ENCODE measurements at regions not wholly inside any gene's neighbourhood (a gene's known extent, or its start where the extent isn't known, plus 50 kb on each side); places are given as distances from the start of the nearest gene placed in this dataset.
A peak's percentile ranks its signal among the peaks of the same experiment; 100 is the strongest.

GRCh38 chr5:116806836-116807235 lies 232.2 kb upstream of the SEMA6A start:
- Histone ChIP-seq H3K27me3 (replicated peaks in 1 of 7) (no peaks in the 10 kb centered on the region), H3K4me1 (no peaks in the 10 kb centered on the region), H3K36me3 (no peaks in the 10 kb centered on the region), H3K4me3 (no peak overlapping the region), H3K9me3 (no peaks in the 10 kb centered on the region), H3K27ac (no peak overlapping the region)
- no peak for DNase-seq
- WGBS, 5 donors, result 65 to 86% (median 72%) methylated on average over 3 of the region's 3 CpGs
- intact Hi-C loops (cut with DNase I; ENCODE audit: low total_unique reads), result no loop called here
- TF ChIP-seq, protein P1, sequence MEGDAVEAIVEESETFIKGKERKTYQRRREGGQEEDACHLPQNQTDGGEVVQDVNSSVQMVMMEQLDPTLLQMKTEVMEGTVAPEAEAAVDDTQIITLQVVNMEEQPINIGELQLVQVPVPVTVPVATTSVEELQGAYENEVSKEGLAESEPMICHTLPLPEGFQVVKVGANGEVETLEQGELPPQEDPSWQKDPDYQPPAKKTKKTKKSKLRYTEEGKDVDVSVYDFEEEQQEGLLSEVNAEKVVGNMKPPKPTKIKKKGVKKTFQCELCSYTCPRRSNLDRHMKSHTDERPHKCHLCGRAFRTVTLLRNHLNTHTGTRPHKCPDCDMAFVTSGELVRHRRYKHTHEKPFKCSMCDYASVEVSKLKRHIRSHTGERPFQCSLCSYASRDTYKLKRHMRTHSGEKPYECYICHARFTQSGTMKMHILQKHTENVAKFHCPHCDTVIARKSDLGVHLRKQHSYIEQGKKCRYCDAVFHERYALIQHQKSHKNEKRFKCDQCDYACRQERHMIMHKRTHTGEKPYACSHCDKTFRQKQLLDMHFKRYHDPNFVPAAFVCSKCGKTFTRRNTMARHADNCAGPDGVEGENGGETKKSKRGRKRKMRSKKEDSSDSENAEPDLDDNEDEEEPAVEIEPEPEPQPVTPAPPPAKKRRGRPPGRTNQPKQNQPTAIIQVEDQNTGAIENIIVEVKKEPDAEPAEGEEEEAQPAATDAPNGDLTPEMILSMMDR (IDR thresholded peaks at IDR 0.05 in 8 of 11, conservative IDR thresholded peaks at IDR 0.05 in 3 of 11), result no peak
- no peak for TF ChIP-seq POLR2AphosphoS5 (IDR thresholded peaks at IDR 0.05)
- no peak for TF ChIP-seq POLR2A (IDR thresholded peaks at IDR 0.05)

DNA sequence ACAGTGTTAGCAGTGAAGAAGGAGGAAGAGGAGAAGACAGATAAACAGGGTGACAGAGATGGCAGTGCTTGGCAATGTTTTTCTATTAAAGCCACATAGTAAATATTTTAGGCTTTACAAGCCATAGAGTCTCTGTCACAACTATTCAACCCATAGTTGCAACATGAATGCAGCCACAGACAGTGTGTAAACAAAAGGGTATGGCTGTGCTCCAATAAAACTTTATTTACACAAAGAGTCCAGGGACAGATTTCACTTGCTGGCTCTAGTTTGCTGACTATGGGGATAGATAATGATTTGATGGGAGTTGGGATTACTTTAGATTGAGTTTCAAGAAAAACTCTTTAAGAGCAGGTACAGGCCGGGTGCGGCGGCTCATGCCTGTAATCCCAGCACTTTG lies 224.8 kb upstream of the SEMA6A start:
- intact Hi-C loops (cut with DNase I; ENCODE audit: low total_unique reads), result no loop called here
- TF ChIP-seq POLR2A (IDR thresholded peaks at IDR 0.05) (no peak), POLR2AphosphoS5 (IDR thresholded peaks at IDR 0.05) (no peak)
- TF ChIP-seq, protein P1 (IDR thresholded peaks at IDR 0.05 in 8 of 11, conservative IDR thresholded peaks at IDR 0.05 in 3 of 11), result no peak
- DNase-seq, result no peak
- WGBS, 5 donors, result 92 to 98% (median 96%) methylated on average over 3 of the region's 3 CpGs
- Histone ChIP-seq H3K36me3 (no peaks in the 10 kb centered on the region), H3K27ac (no peak overlapping the region), H3K4me1 (no peaks in the 10 kb centered on the region), H3K9me3 (no peaks in the 10 kb centered on the region), H3K27me3 (replicated peaks in 1 of 7) (no peaks in the 10 kb centered on the region), H3K4me3 (no peak overlapping the region)

- 70 to 80% (median 77%) methylated on average over 2 of the region's 2 CpGs for whole genome bisulfite sequencing, 5 donors
- no peak overlapping the region for H3K27ac ChIP-seq
- TF ChIP-seq POLR2AphosphoS5 (IDR thresholded peaks at IDR 0.05) (no peak), POLR2A (IDR thresholded peaks at IDR 0.05) (no peak)
- no peaks in the 10 kb centered on the region for H3K4me1 ChIP-seq
- intact Hi-C loops (cut with DNase I; ENCODE audit: low total_unique reads), result no loop called here
- no peaks in the 10 kb centered on the region for H3K36me3 ChIP-seq
- no peak overlapping the region for H3K4me3 ChIP-seq
- no peak for DNase-seq
- H3K9me3 ChIP-seq, result peaks cover 0 to 4% (median 2%) of the 10 kb centered on the region in 8 donors
- no peaks in the 10 kb centered on the region for H3K27me3 ChIP-seq (replicated peaks in 1 of 7)
Observed at GRCh38 chr5:116795189-116795588, 220.6 kb upstream of the SEMA6A start.

DNA sequence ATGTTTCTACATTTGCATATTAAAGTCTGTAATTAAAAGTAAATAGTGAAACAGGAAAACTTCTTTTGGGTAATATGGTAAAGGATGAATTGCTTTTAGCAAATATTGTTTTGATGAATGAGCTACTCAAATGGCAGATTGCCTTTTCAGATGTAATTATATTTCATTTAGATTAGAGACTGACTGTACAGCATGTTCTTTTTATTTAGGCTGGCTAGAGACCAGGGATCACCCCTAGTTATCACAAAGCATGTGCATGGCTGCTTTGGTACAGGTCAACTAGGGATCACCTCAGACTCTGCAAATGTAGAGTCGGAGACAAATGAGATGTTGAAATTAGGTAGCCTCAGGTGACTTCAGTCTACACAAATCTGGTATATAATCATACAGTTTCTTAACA lies 214.9 kb upstream of the SEMA6A start:
- 82 to 87% (median 85%) methylated on average over 1 of the region's 1 CpG for WGBS, 5 donors
- Histone ChIP-seq H3K27me3 (replicated peaks in 1 of 7) (no peaks in the 10 kb centered on the region), H3K9me3 (peaks cover 0 to 12% (median 6%) of the 10 kb centered on the region in 8 donors), H3K27ac (peak overlapping the region in 7 of 8 donors; percentile 3 to 69 (median 53)), H3K36me3 (no peaks in the 10 kb centered on the region), H3K4me1 (no peaks in the 10 kb centered on the region), H3K4me3 (no peak overlapping the region)
- TF ChIP-seq, protein P1 (IDR thresholded peaks at IDR 0.05 in 8 of 11, conservative IDR thresholded peaks at IDR 0.05 in 3 of 11), result no peak
- intact Hi-C loops (cut with DNase I; ENCODE audit: low total_unique reads), result no loop called here
- no peak for DNase-seq

DNA sequence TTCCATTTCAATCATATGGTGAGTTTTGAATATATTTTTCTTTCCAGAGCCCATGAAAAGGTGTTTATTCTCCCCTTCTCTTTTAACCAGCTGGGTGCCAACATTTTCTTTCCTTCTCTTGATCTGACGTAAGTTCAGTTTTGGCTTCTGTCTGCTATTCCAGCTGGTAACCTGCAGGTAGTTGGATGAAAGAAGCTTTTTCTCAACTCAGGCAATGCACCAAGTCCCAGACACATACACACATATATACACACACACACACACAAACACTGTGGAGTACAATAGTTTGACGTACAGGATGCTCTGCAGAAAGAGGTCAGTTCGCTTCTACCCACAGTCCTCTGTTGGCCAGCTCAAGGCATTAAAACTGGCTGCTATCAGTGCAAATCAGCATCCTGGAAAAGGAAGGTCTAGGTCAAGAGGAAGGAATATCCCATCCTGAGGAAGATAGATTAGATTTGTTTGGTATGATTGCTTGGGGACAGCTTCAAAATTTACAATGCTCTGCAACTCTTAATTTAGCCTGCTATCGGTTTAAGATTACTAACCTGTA lies 214.3 kb upstream of the SEMA6A start:
- H3K27ac ChIP-seq, result peak overlapping the region in 7 of 8 donors; percentile 3 to 78 (median 55)
- intact Hi-C loops (cut with DNase I; ENCODE audit: low total_unique reads), result no loop called here
- DNase-seq, result no peak
- no peaks in the 10 kb centered on the region for H3K27me3 ChIP-seq (replicated peaks in 1 of 7)
- H3K9me3 ChIP-seq, result peaks cover 0 to 12% (median 6%) of the 10 kb centered on the region in 8 donors
- 35 to 47% (median 37%) methylated on average over 4 of the region's 4 CpGs for WGBS, 5 donors
- H3K4me1 ChIP-seq, result no peaks in the 10 kb centered on the region
- TF ChIP-seq POLR2AphosphoS5 (IDR thresholded peaks at IDR 0.05) (peak in 1 of 3 donors; percentile 89), POLR2A (IDR thresholded peaks at IDR 0.05) (no peak)
- TF ChIP-seq, protein P1 (IDR thresholded peaks at IDR 0.05 in 8 of 11, conservative IDR thresholded peaks at IDR 0.05 in 3 of 11), result peak in 1 of 11 experiments; percentile 32
- H3K4me3 ChIP-seq, result no peak overlapping the region
- no peaks in the 10 kb centered on the region for H3K36me3 ChIP-seq

Data from spleen (tissue), 11 donors.